Transverse colon (tissue), 4 donors: ENCODE measurements at regions not wholly inside any gene's neighbourhood (a gene's known extent, or its start where the extent isn't known, plus 50 kb on each side); places are given as distances from the start of the nearest gene placed in this dataset.

Experiments
- DNase-seq: peaks from one replicate; pipeline ENCODE4 v3.0.0-alpha.2; 2019
- H3K27ac ChIP-seq, 4 donors: fragments of 200-600 bp; sonication (generic); 2 replicates each; pipeline ENCODE4 v1.5.1; 2016 to 2018; ENCODE audit warnings: inconsistent platforms in 4 of 4
- H3K27me3 ChIP-seq: fragments of 200-600 bp; sonication (generic); 2 replicates; pipeline ENCODE4 v1.5.1; 2017; ENCODE audit warnings: inconsistent platforms
- H3K36me3 ChIP-seq, 4 donors: fragments of 200-600 bp; sonication (generic); 2 replicates each; pipeline ENCODE4 v1.5.1; 2017 to 2019; ENCODE audit warnings: inconsistent platforms in 4 of 4
- H3K4me1 ChIP-seq, 4 donors: fragments of 200-600 bp; sonication (generic); 2 replicates each; pipeline ENCODE4 v1.5.1; 2017 to 2020; ENCODE audit warnings: inconsistent platforms in 4 of 4
- H3K4me3 ChIP-seq, 4 donors: fragments of 200-600 bp; sonication (generic); 1 replicate in 1 of 4; 2 replicates in 3 of 4; pipeline versions ENCODE4 v1.5.1 to v1.6.1; 2017 to 2019; ENCODE audit warnings: inconsistent platforms in 4 of 4
- H3K9me3 ChIP-seq, 2 donors: fragments of 200-600 bp; sonication (generic); 2 replicates each; pipeline ENCODE4 v1.5.1; 2017 to 2019; ENCODE audit warnings: inconsistent platforms in 2 of 2
- CTCF ChIP-seq, 5 experiments: fragments of 200-600 bp in 3 of 5; fragments of 450-650 bp in 2 of 5; sonication (generic) in 3 of 5; IDR thresholded peaks; 1 replicate in 2 of 5; 2 replicates in 3 of 5; pipeline ENCODE4 v1.5.1; 2016 to 2017; ENCODE audit warnings: antibody characterized with exemption in 5 of 5, inconsistent platforms in 3 of 5, mild to moderate bottlenecking in 2 of 5, moderate library complexity in 1 of 5
- EP300 ChIP-seq: sonication (generic); formaldehyde crosslinking; IDR thresholded peaks from one replicate; pipeline ENCODE4 v1.6.1; 2017; ENCODE audit warnings: antibody characterized with exemption, low read depth
- POLR2A ChIP-seq: fragments of 450-650 bp; IDR thresholded peaks from one replicate; pipeline ENCODE4 v1.6.1; 2016; ENCODE audit warnings: antibody characterized with exemption, mild to moderate bottlenecking, moderate library complexity
- POLR2AphosphoS5 ChIP-seq, 3 donors: sonication (generic); formaldehyde crosslinking; IDR thresholded peaks; one replicate each; pipeline ENCODE4 v1.6.1; 2016; ENCODE audit warnings: antibody characterized with exemption in 3 of 3
- WGBS, 2 donors: methylation state at CpG; one replicate each; pipeline ENCODE4 v1.1.5; 2018; ENCODE audit warnings: low coverage in 1 of 2; 5-methylcytosine and 5-hydroxymethylcytosine counted together
- in situ Hi-C, 4 donors: fragments of 200-750 bp; cut with MboI; loops; one replicate each; pipeline versions ENCODE4 v1.15.0 to v1.15.1; 2017; ENCODE audit warnings: low sequenced_read_pairs in 3 of 4, low pct_ligation_motif_present in 1 of 4, low pct_unique_long_range_greater_than_20kb in 1 of 4
- intact Hi-C: fragments of 100-400 bp; cut with DNase I; formaldehyde crosslinking; loops from one replicate; pipeline ENCODE4 v1.15.1; 2023; ENCODE audit warnings: low total_unique reads

GRCh38 chr13:103388839-103389238 lies 322.6 kb upstream of the SLC10A2 start:
- Histone ChIP-seq H3K36me3 (no peaks in the 10 kb centered on the region), H3K27ac (no peak overlapping the region), H3K4me3 (no peak overlapping the region), H3K27me3 (no peaks in the 10 kb centered on the region), H3K4me1 (no peaks in the 10 kb centered on the region), H3K9me3 (no peaks in the 10 kb centered on the region)
- intact Hi-C loops (no loop called here), in situ Hi-C loops (no loop called here)
- WGBS, 2 donors: 82 to 85% methylated on average over 1 of the region's 1 CpG
- TF ChIP-seq POLR2AphosphoS5 (IDR thresholded peaks at IDR 0.05): no peak
- TF ChIP-seq POLR2A: no peak
- TF ChIP-seq EP300: no peak
- DNase-seq: no peak

- DNase-seq: no peak
- Histone ChIP-seq H3K9me3 (no peaks in the 10 kb centered on the region), H3K4me1 (no peaks in the 10 kb centered on the region), H3K4me3 (no peak overlapping the region), H3K27me3 (no peaks in the 10 kb centered on the region), H3K36me3 (no peaks in the 10 kb centered on the region), H3K27ac (no peak overlapping the region)
- no peak for TF ChIP-seq POLR2A
- no peak for TF ChIP-seq POLR2AphosphoS5 (IDR thresholded peaks at IDR 0.05)
- no peak for TF ChIP-seq CTCF (IDR thresholded peaks at IDR 0.05)
- TF ChIP-seq EP300: no peak
- 65 to 81% methylated on average over 2 to 3 of the region's 3 CpGs for WGBS, 2 donors
- in situ Hi-C loops: no loop called here
- intact Hi-C loops: no loop called here
Observed at GRCh38 chr13:103386341-103386740, 320.1 kb upstream of the SLC10A2 start.

DNA sequence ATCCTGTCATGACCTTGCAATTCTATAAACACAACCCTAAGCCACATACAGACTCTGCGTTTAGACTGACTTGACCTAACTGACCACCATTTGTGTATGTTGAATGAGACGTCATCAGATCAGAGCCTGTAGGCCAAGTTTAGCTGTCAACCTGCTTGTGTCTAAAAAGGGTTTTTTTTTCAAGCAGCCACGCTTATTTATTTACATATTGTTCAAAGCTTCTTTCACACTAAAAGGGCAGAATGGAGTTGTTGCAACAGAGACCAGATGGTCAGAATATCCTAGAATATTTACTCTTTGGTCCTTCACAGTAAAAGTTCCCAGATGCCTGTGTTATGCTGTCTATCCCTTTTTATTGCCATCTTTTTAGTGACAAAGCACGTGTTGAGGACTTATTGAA lies 307.7 kb upstream of the SLC10A2 start:
- no peaks in the 10 kb centered on the region for H3K27me3 ChIP-seq
- no peak for DNase-seq
- no peak overlapping the region for H3K27ac ChIP-seq
- H3K36me3 ChIP-seq: no peaks in the 10 kb centered on the region
- WGBS, 2 donors: 40 to 44% methylated on average over 4 of the region's 4 CpGs
- no peaks in the 10 kb centered on the region for H3K9me3 ChIP-seq
- H3K4me3 ChIP-seq: no peak overlapping the region
- in situ Hi-C loops: no loop called here
- no peak for TF ChIP-seq POLR2A
- TF ChIP-seq POLR2AphosphoS5 (IDR thresholded peaks at IDR 0.05): no peak
- no peak for TF ChIP-seq EP300
- TF ChIP-seq CTCF (IDR thresholded peaks at IDR 0.05): no peak
- no peaks in the 10 kb centered on the region for H3K4me1 ChIP-seq
- intact Hi-C loops: no loop called here

DNA sequence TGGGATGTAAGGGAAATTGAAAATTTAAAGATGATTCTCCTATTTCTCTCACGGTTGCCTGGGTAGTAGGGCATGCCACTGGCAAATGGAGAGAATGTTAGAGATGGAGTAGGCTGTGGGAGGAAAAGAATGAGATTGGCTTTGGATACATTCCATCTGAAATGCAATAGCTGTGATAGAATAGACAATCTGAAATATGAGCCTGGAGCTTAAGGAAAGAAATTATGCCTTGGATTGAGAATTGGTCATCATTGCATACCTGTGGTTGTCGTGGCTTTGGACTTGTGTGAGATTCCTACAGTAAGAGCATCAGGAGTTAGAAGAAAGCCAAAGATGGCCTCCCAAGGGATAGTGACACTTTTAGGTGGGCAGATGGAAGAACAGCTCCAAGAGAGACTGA lies 305.1 kb upstream of the SLC10A2 start:
- TF ChIP-seq EP300 (no peak), CTCF (IDR thresholded peaks at IDR 0.05) (no peak), POLR2A (no peak), POLR2AphosphoS5 (IDR thresholded peaks at IDR 0.05) (no peak)
- WGBS, 2 donors: 58 to 69% methylated on average over 2 of the region's 2 CpGs
- in situ Hi-C loops: no loop called here
- H3K4me3 ChIP-seq: no peak overlapping the region
- no peak overlapping the region for H3K27ac ChIP-seq
- intact Hi-C loops: no loop called here
- no peaks in the 10 kb centered on the region for H3K27me3 ChIP-seq
- H3K36me3 ChIP-seq: no peaks in the 10 kb centered on the region
- no peaks in the 10 kb centered on the region for H3K9me3 ChIP-seq
- no peaks in the 10 kb centered on the region for H3K4me1 ChIP-seq
- DNase-seq: no peak

- intact Hi-C loops: no loop called here
- H3K27ac ChIP-seq: no peak overlapping the region
- H3K36me3 ChIP-seq: no peaks in the 10 kb centered on the region
- WGBS, 2 donors: 40 to 60% methylated on average over 1 of the region's 1 CpG
- H3K4me1 ChIP-seq: no peaks in the 10 kb centered on the region
- H3K4me3 ChIP-seq: no peak overlapping the region
- H3K9me3 ChIP-seq: no peaks in the 10 kb centered on the region
- TF ChIP-seq POLR2AphosphoS5 (IDR thresholded peaks at IDR 0.05) (no peak), EP300 (no peak), POLR2A (no peak), CTCF (IDR thresholded peaks at IDR 0.05) (no peak)
- in situ Hi-C loops: no loop called here
- H3K27me3 ChIP-seq: no peaks in the 10 kb centered on the region
- no peak for DNase-seq
Observed at GRCh38 chr13:103370790-103371189, 304.6 kb upstream of the SLC10A2 start.
